Gastroesophageal sphincter (tissue), 4 donors: ENCODE measurements at regions not wholly inside any gene's neighbourhood (a gene's known extent, or its start where the extent isn't known, plus 50 kb on each side); places are given as distances from the start of the nearest gene placed in this dataset.

Experiments
- ATAC-seq: fragments of 150-250 bp; one replicate; pipeline ENCODE4 v1.9.1; 2016; ENCODE audit warnings: mild to moderate bottlenecking, moderate library complexity
- H3K27ac ChIP-seq, 4 donors: fragments of 200-600 bp; sonication (generic) in 3 of 4; 1 replicate in 3 of 4; 2 replicates in 1 of 4; pipeline ENCODE4 v1.5.1; 2016 to 2019
- H3K27me3 ChIP-seq: fragments of 200-600 bp; sonication (generic); one replicate; pipeline ENCODE4 v1.5.1; 2019
- H3K36me3 ChIP-seq, 2 donors: fragments of 200-600 bp; sonication (generic); one replicate each; pipeline ENCODE4 v1.5.1; 2019; ENCODE audit warnings: control low read depth in 1 of 2
- H3K4me1 ChIP-seq, 3 donors: fragments of 200-600 bp; sonication (generic); 1 replicate in 2 of 3; 2 replicates in 1 of 3; pipeline ENCODE4 v1.5.1; 2016 to 2019; ENCODE audit warnings: control low read depth in 2 of 3
- H3K4me3 ChIP-seq, 2 donors: fragments of 200-600 bp; sonication (generic); one replicate each; pipeline ENCODE4 v1.5.1; 2019; ENCODE audit warnings: mild to moderate bottlenecking in 1 of 2, moderate library complexity in 1 of 2
- H3K9me3 ChIP-seq, 3 donors: fragments of 200-600 bp; sonication (generic); one replicate each; pipeline ENCODE4 v1.5.1; 2017 to 2019; ENCODE audit warnings: control low read depth in 2 of 3
- CTCF ChIP-seq, 4 experiments: fragments of 200-600 bp in 2 of 4; fragments of 450-650 bp in 2 of 4; sonication (generic) in 1 of 4; IDR thresholded peaks; one replicate each; pipeline ENCODE4 v1.5.1; 2017 to 2019; ENCODE audit warnings: antibody characterized with exemption in 4 of 4, mild to moderate bottlenecking in 2 of 4, moderate library complexity in 2 of 4
- EP300 ChIP-seq: sonication (generic); formaldehyde crosslinking; IDR thresholded peaks from one replicate; pipeline ENCODE4 v1.6.1; 2017; ENCODE audit warnings: antibody characterized with exemption, mild to moderate bottlenecking
- POLR2A ChIP-seq, 2 donors: fragments of 450-650 bp; IDR thresholded peaks; one replicate each; pipeline ENCODE4 v1.6.1; 2017; ENCODE audit warnings: antibody characterized with exemption in 2 of 2, mild to moderate bottlenecking in 2 of 2, moderate library complexity in 1 of 2
- POLR2AphosphoS5 ChIP-seq: sonication (generic); formaldehyde crosslinking; IDR thresholded peaks from one replicate; pipeline ENCODE4 v1.6.1; 2017; ENCODE audit warnings: antibody characterized with exemption
- WGBS, 2 donors: methylation state at CpG; one replicate each; pipeline ENCODE4 v1.1.5; 2018; ENCODE audit warnings: low coverage in 1 of 2; 5-methylcytosine and 5-hydroxymethylcytosine counted together

GRCh38 chr15:29529043-29529442 lies 259.4 kb upstream of the NSMCE3 start:
- Histone ChIP-seq H3K27me3 (no peaks in the 10 kb centered on the region), H3K4me1 (no peaks in the 10 kb centered on the region), H3K36me3 (no peaks in the 10 kb centered on the region), H3K27ac (no peak overlapping the region), H3K9me3 (no peaks in the 10 kb centered on the region), H3K4me3 (no peak overlapping the region)
- 100% methylated on average over 1 of the region's 3 CpGs; no CpG with 5 or more reads in 1 of the 2 donors for WGBS, 2 donors
- TF ChIP-seq CTCF (IDR thresholded peaks at IDR 0.05) = no peak
- no peak for TF ChIP-seq EP300
- TF ChIP-seq POLR2A (IDR thresholded peaks at IDR 0.05) = no peak
- no peak for TF ChIP-seq POLR2AphosphoS5
- no peak for ATAC-seq

- Histone ChIP-seq H3K4me3 (no peak overlapping the region), H3K9me3 (no peaks in the 10 kb centered on the region), H3K27me3 (no peaks in the 10 kb centered on the region), H3K27ac (no peak overlapping the region), H3K4me1 (no peaks in the 10 kb centered on the region), H3K36me3 (no peaks in the 10 kb centered on the region)
- no peak for ATAC-seq
- TF ChIP-seq POLR2A (IDR thresholded peaks at IDR 0.05) (no peak), CTCF (IDR thresholded peaks at IDR 0.05) (no peak), EP300 (no peak), POLR2AphosphoS5 (no peak)
- 33 to 100% methylated on average over 1 of the region's 1 CpG for WGBS, 2 donors
Measured at GRCh38 chr15:29528276-29528675, 258.7 kb upstream of the NSMCE3 start.

- no peak for ATAC-seq
- Histone ChIP-seq H3K27ac (no peak overlapping the region), H3K27me3 (no peaks in the 10 kb centered on the region), H3K36me3 (no peaks in the 10 kb centered on the region), H3K9me3 (no peaks in the 10 kb centered on the region), H3K4me3 (no peak overlapping the region), H3K4me1 (no peaks in the 10 kb centered on the region)
- WGBS, 2 donors = 57 to 59% methylated on average over 3 to 5 of the region's 5 CpGs
- no peak for TF ChIP-seq POLR2A (IDR thresholded peaks at IDR 0.05)
- TF ChIP-seq CTCF (IDR thresholded peaks at IDR 0.05) = no peak
- TF ChIP-seq POLR2AphosphoS5 = no peak
- no peak for TF ChIP-seq EP300
Measured at GRCh38 chr15:29526802-29527201, 257.2 kb upstream of the NSMCE3 start.

GRCh38 chr15:29522373-29523276 lies 253.0 kb upstream of the NSMCE3 start:
- Histone ChIP-seq H3K27ac (no peak overlapping the region), H3K27me3 (peaks cover 4% of the 10 kb centered on the region), H3K36me3 (no peaks in the 10 kb centered on the region), H3K9me3 (peaks cover 0 to 19% (median 0%) of the 10 kb centered on the region in 3 donors), H3K4me1 (no peaks in the 10 kb centered on the region), H3K4me3 (no peak overlapping the region)
- WGBS, 2 donors = 68 to 79% methylated on average over 7 of the region's 7 CpGs
- TF ChIP-seq POLR2A (IDR thresholded peaks at IDR 0.05) (no peak), POLR2AphosphoS5 (no peak), EP300 (no peak), CTCF (IDR thresholded peaks at IDR 0.05) (no peak)
- no peak for ATAC-seq

- 51 to 57% methylated on average over 1 to 3 of the region's 4 CpGs for WGBS, 2 donors
- no peak overlapping the region for H3K4me3 ChIP-seq
- no peaks in the 10 kb centered on the region for H3K36me3 ChIP-seq
- H3K9me3 ChIP-seq = peaks cover 0 to 19% (median 0%) of the 10 kb centered on the region in 3 donors
- H3K4me1 ChIP-seq = no peaks in the 10 kb centered on the region
- H3K27me3 ChIP-seq = peaks cover 4% of the 10 kb centered on the region
- no peak for ATAC-seq
- no peak overlapping the region for H3K27ac ChIP-seq
- no peak for TF ChIP-seq POLR2A (IDR thresholded peaks at IDR 0.05)
- TF ChIP-seq CTCF (IDR thresholded peaks at IDR 0.05) = no peak
- no peak for TF ChIP-seq POLR2AphosphoS5
- no peak for TF ChIP-seq EP300
Measured at GRCh38 chr15:29518442-29518841, 248.8 kb upstream of the NSMCE3 start.
